Thyroid gland (tissue), 4 donors: ENCODE measurements at regions not wholly inside any gene's neighbourhood (a gene's known extent, or its start where the extent isn't known, plus 50 kb on each side); places are given as distances from the start of the nearest gene placed in this dataset.

ENCODE experiments used
- POLR2A ChIP-seq, 2 donors: fragments of 450-650 bp; IDR thresholded peaks; one replicate each; pipeline ENCODE4 v1.6.1; 2017; ENCODE audit warnings: antibody characterized with exemption in 2 of 2, mild to moderate bottlenecking in 2 of 2, moderate library complexity in 1 of 2
- TF ChIP-seq, protein P1 (sequence below), 6 experiments: fragments of 200-600 bp in 3 of 6; fragments of 450-650 bp in 3 of 6; sonication (generic) in 3 of 6; IDR thresholded peaks; one replicate each; pipeline ENCODE4 v1.5.1; 2016 to 2019; ENCODE audit warnings: antibody characterized with exemption in 6 of 6, mild to moderate bottlenecking in 2 of 6, inconsistent platforms in 1 of 6, moderate library complexity in 1 of 6

DNA sequence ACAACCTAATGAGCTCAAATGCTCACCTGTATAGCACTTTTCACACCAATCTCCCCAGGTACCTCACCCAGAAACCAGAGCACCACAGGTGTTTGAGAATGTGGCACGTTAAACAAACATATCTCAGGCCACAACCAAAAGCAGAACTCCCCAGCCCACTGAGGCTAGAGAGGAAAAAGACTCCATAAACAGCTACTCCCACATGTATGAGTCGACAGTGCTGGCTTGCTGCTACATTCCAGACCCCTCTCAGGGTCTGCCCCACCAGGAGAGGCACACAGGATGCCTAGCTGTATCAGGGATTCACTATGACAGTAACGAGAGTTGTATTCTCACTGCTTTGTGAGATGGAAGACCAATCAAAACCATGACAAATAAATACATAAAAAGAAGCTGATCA lies 242.6 kb upstream of the ARID1B start:
- TF ChIP-seq, protein P1, sequence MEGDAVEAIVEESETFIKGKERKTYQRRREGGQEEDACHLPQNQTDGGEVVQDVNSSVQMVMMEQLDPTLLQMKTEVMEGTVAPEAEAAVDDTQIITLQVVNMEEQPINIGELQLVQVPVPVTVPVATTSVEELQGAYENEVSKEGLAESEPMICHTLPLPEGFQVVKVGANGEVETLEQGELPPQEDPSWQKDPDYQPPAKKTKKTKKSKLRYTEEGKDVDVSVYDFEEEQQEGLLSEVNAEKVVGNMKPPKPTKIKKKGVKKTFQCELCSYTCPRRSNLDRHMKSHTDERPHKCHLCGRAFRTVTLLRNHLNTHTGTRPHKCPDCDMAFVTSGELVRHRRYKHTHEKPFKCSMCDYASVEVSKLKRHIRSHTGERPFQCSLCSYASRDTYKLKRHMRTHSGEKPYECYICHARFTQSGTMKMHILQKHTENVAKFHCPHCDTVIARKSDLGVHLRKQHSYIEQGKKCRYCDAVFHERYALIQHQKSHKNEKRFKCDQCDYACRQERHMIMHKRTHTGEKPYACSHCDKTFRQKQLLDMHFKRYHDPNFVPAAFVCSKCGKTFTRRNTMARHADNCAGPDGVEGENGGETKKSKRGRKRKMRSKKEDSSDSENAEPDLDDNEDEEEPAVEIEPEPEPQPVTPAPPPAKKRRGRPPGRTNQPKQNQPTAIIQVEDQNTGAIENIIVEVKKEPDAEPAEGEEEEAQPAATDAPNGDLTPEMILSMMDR (IDR thresholded peaks at IDR 0.05): no peak
- no peak for TF ChIP-seq POLR2A (IDR thresholded peaks at IDR 0.05)
